Mucosa of rectum (tissue), 2 donors: ENCODE measurements at regions not wholly inside any gene's neighbourhood (a gene's known extent, or its start where the extent isn't known, plus 50 kb on each side); places are given as distances from the start of the nearest gene placed in this dataset.

ENCODE experiments used
- H3K27ac ChIP-seq, 2 donors: one replicate each; pipeline ENCODE4 v1.7.0; 2013; ENCODE audit warnings: inconsistent platforms in 2 of 2, low read depth in 2 of 2, low read length in 2 of 2
- H3K27me3 ChIP-seq, 2 donors: one replicate each; pipeline ENCODE4 v1.7.0; 2013; ENCODE audit warnings: low read length in 2 of 2; ENCODE audit not compliant: control insufficient read depth in 2 of 2, insufficient read depth in 2 of 2
- H3K36me3 ChIP-seq, 2 donors: one replicate each; pipeline ENCODE4 v1.7.0; 2013; ENCODE audit warnings: low read length in 2 of 2; ENCODE audit not compliant: control insufficient read depth in 2 of 2, insufficient read depth in 2 of 2
- H3K4me1 ChIP-seq, 2 donors: one replicate each; pipeline ENCODE4 v1.7.0; 2013; ENCODE audit warnings: low read length in 2 of 2, mild to moderate bottlenecking in 1 of 2; ENCODE audit not compliant: control insufficient read depth in 2 of 2, insufficient read depth in 2 of 2
- H3K4me3 ChIP-seq, 2 donors: one replicate each; pipeline ENCODE4 v1.7.0; 2013; ENCODE audit warnings: low read length in 2 of 2
- H3K9ac ChIP-seq, 2 donors: one replicate each; pipeline ENCODE4 v1.7.0; 2013; ENCODE audit warnings: low read length in 2 of 2, low read depth in 1 of 2, mild to moderate bottlenecking in 1 of 2
- H3K9me3 ChIP-seq, 2 donors: one replicate each; pipeline ENCODE4 v1.7.0; 2013; ENCODE audit warnings: low read length in 2 of 2; ENCODE audit not compliant: control insufficient read depth in 2 of 2
- donor health status: healthy.
- donor health status: Normal muscosa, but diverticular disease.

DNA sequence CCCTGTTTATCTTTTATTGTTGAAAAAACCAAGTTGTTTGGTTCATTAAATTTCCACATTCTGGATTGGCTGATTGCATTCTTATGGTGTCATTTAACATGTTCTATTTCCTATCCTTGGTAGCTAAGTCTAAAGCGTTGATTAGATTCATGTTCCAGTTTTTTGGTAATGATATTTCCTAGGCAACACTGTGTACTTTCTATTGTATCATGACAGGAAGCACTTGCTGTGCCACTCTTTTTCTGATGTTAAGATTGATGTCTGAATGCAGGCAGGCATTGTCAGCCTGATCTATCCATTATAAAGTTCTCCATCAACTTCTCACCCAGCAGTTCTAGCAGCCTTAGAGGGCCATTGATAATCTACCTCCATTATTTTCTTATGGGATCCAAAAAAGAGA, 91.1 kb upstream of the ARID2 start:
- no peaks in the 10 kb centered on the region for H3K9me3 ChIP-seq
- H3K36me3 ChIP-seq = no peaks in the 10 kb centered on the region
- H3K9ac ChIP-seq = no peak overlapping the region
- H3K27me3 ChIP-seq = no peaks in the 10 kb centered on the region
- H3K27ac ChIP-seq = no peak overlapping the region
- no peaks in the 10 kb centered on the region for H3K4me1 ChIP-seq
- no peak overlapping the region for H3K4me3 ChIP-seq

DNA sequence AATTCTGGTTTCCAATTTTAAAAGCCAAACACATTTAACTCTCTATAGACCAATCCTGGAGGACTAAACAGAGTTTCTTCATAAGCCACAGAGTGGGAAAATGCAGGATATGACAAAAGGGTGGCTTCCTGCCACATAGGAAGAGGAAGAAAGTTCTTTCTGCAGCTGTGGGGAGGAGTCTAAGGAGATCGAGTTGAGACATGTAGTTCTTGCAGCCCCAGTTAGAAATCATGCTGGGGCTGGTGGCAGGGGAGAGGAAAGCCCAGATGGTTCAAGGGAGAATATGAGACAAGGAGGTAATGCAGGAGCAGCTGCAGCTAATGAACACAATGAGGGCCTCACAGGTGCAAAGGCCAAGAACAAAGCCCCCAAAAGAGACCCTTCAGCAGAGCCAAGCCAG, 85.0 kb upstream of the ARID2 start:
- Histone ChIP-seq H3K9me3 (no peaks in the 10 kb centered on the region), H3K36me3 (no peaks in the 10 kb centered on the region), H3K4me3 (no peak overlapping the region)

GRCh38 chr12:45646851-45647581, 82.5 kb upstream of the ARID2 start:
- no peaks in the 10 kb centered on the region for H3K36me3 ChIP-seq
- no peak overlapping the region for H3K9ac ChIP-seq
- H3K27ac ChIP-seq = no peak overlapping the region
- H3K27me3 ChIP-seq = no peaks in the 10 kb centered on the region
- H3K4me1 ChIP-seq = no peaks in the 10 kb centered on the region
- H3K9me3 ChIP-seq = no peaks in the 10 kb centered on the region
- H3K4me3 ChIP-seq = no peak overlapping the region

More for the DNA sequence above, 85.0 kb upstream of the ARID2 start:
- Histone ChIP-seq H3K27ac (no peak overlapping the region), H3K27me3 (no peaks in the 10 kb centered on the region), H3K9ac (no peak overlapping the region), H3K4me1 (no peaks in the 10 kb centered on the region)

GRCh38 chr12:45648070-45648469, 81.4 kb upstream of the ARID2 start:
- H3K4me3 ChIP-seq = no peak overlapping the region
- H3K27ac ChIP-seq = no peak overlapping the region
- H3K9me3 ChIP-seq = no peaks in the 10 kb centered on the region
- no peak overlapping the region for H3K9ac ChIP-seq
- H3K4me1 ChIP-seq = no peaks in the 10 kb centered on the region
- no peaks in the 10 kb centered on the region for H3K36me3 ChIP-seq
- no peaks in the 10 kb centered on the region for H3K27me3 ChIP-seq

DNA sequence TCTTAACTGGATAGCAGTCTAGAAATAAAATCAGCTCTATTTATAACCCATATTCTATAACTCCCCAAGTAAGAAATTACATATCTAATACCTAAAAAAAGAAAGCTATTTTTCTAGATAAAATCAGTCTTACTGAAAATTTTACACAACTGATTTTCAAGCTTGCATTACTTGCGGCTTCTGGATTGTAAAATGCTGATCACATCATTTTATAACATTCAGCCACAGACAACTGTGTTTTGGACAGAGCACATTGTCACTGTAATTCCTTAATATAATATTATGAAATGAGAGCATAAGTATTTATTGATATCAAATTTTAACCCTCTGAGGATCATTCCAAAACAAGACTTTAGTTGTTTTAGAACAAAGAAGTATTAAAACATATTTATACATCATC, 78.5 kb upstream of the ARID2 start:
- Histone ChIP-seq H3K36me3 (no peaks in the 10 kb centered on the region), H3K9me3 (no peaks in the 10 kb centered on the region), H3K27ac (no peak overlapping the region), H3K27me3 (no peaks in the 10 kb centered on the region), H3K4me3 (no peak overlapping the region), H3K9ac (no peak overlapping the region), H3K4me1 (no peaks in the 10 kb centered on the region)

- no peaks in the 10 kb centered on the region for H3K27me3 ChIP-seq
- H3K27ac ChIP-seq = no peak overlapping the region
- no peaks in the 10 kb centered on the region for H3K4me1 ChIP-seq
- H3K4me3 ChIP-seq = no peak overlapping the region
- no peaks in the 10 kb centered on the region for H3K9me3 ChIP-seq
- no peak overlapping the region for H3K9ac ChIP-seq
- no peaks in the 10 kb centered on the region for H3K36me3 ChIP-seq
Measured at GRCh38 chr12:45654002-45654665, 75.4 kb upstream of the ARID2 start.

DNA sequence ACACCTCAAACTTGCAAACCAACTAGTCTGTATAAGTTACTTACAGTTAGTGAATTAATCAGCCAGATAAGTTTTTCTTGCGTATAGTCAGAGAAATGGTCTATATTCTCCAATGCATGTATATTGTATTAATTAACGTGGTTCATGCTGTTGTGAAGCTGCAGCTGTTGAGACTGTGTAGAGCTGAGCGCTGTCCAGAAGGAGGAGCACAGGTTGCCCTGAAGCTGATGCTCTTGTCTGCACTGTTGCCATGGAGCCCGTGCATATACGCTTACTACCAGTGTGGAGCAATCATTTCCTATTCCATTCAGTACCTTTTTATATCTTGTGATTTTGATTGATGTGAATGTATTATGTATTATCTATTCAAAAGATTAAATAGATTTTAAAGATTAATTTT, 74.3 kb upstream of the ARID2 start:
- H3K9me3 ChIP-seq = no peaks in the 10 kb centered on the region
- H3K9ac ChIP-seq = no peak overlapping the region
- H3K27me3 ChIP-seq = no peaks in the 10 kb centered on the region
- H3K27ac ChIP-seq = no peak overlapping the region
- no peaks in the 10 kb centered on the region for H3K4me1 ChIP-seq
- no peak overlapping the region for H3K4me3 ChIP-seq
- no peaks in the 10 kb centered on the region for H3K36me3 ChIP-seq

DNA sequence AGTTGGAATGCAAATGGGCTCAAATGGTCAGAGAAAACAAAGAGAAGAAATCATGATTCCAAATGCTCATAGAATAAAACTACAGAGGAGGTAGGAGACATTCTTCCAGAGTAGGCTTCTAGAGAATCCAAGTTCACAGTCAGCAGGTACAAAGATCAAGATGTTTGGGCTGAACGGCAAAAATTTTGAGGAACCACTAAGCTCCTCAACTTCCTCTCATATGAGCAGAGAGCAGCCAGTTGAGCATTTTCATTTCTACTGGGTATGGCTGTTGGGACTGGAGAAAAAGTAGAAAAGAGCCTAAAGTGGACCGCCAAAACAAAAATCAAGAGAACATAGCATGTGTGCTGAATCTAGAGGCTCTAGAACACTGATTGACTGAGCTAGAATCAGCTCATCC, 73.8 kb upstream of the ARID2 start:
- no peak overlapping the region for H3K4me3 ChIP-seq
- no peaks in the 10 kb centered on the region for H3K27me3 ChIP-seq
- H3K9me3 ChIP-seq = no peaks in the 10 kb centered on the region
- no peaks in the 10 kb centered on the region for H3K36me3 ChIP-seq
- H3K4me1 ChIP-seq = no peaks in the 10 kb centered on the region
- no peak overlapping the region for H3K9ac ChIP-seq
- no peak overlapping the region for H3K27ac ChIP-seq

DNA sequence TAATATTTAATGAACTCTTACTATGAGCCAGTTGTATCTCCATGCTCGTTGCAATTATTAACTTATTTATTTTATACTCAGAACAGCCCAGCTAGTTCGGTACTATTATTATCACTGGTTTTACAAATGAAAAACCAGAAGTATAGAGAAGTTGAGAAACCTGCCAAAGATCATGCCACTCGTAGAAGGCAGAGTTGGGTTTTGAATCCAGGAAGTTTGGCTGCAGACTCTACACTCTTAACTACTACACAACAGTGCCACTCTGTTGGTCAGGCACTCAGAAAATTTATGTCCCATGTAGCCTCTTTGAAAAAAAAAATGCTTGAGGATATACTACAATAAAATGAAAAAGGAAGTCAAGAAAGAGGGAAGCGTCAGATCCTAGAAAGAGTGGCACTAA, 71.5 kb upstream of the ARID2 start:
- Histone ChIP-seq H3K9me3 (no peaks in the 10 kb centered on the region), H3K36me3 (no peaks in the 10 kb centered on the region), H3K9ac (no peak overlapping the region), H3K27me3 (no peaks in the 10 kb centered on the region), H3K27ac (no peak overlapping the region), H3K4me1 (no peaks in the 10 kb centered on the region), H3K4me3 (no peak overlapping the region)

DNA sequence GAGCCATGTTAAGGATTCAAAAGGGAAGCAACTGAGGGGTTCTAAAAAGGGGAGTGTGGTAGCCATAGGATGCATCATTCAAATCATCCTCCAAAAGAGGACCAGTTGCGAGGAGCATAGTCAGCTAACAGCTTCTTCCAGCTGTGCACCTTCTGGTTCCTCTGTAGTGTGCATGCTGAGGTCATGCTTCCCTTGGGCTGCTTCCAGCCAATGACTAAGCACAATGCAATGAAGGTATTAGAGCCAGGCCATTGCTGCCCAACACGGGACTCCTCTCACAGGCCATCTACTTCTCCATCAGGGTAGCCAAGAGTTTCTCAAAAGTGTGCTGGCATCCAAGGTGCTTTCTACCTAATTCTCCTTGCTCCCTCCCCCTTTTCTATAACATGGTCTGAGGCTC, 69.2 kb upstream of the ARID2 start:
- Histone ChIP-seq H3K4me3 (no peak overlapping the region), H3K27me3 (no peaks in the 10 kb centered on the region), H3K36me3 (no peaks in the 10 kb centered on the region), H3K9ac (no peak overlapping the region), H3K4me1 (no peaks in the 10 kb centered on the region), H3K9me3 (no peaks in the 10 kb centered on the region), H3K27ac (no peak overlapping the region)
